GM12878 (cell line): ENCODE measurements at regions not wholly inside any gene's neighbourhood (a gene's known extent, or its start where the extent isn't known, plus 50 kb on each side); places are given as distances from the start of the nearest gene placed in this dataset.

ENCODE experiments used
- ATAC-seq: fragments of 200-7000 bp; cut with Tn5 transposase; 3 replicates; pipeline ENCODE4 v1.9.1; 2020; ENCODE audit warnings: mild to moderate bottlenecking, moderate library complexity
- BruUV-seq: library from RNA; stranded (reverse); fragments of 400-500 nt; replicated peaks from 2 replicates; lab custom pipeline; 2021; lab: Mats Ljungman, UMichigan
- CTCF ChIA-PET: fragments of 300-600 bp; sonication (Branson Sonifier 250); formaldehyde crosslinking; extraction: SDS; loops from one replicate; lab custom pipeline; 2021; ENCODE audit warnings: inconsistent platforms; lab: Yijun Ruan, JAX
- POLR2A ChIA-PET: fragments of 350-600 bp; formaldehyde crosslinking; extraction: SDS; loops from one replicate; lab custom pipeline; 2021; ENCODE audit warnings: inconsistent platforms; lab: Charles Lee
- RAD21 ChIA-PET: fragments of 300-600 bp; sonication (Branson Sonifier 250); formaldehyde crosslinking; loops from one replicate; lab custom pipeline; 2023; ENCODE audit warnings: antibody characterized with exemption; ENCODE audit not compliant: unreplicated experiment; lab: Charles Lee
- SMC1A ChIA-PET: fragments of 300-600 bp; sonication (Branson Sonifier 250); formaldehyde crosslinking; loops from one replicate; lab custom pipeline; 2023; ENCODE audit not compliant: unreplicated experiment, uncharacterized antibody; lab: Charles Lee
- DNase-seq: peaks from one replicate; pipeline ENCODE4 v3.0.0-alpha.2; 2011; ENCODE audit warnings: low read depth, low spot score
- FAIRE-seq: peaks from 3 replicates; lab custom pipeline; 2011; peaks lifted over from hg19 to GRCh38; lab: Jason Lieb, UNC
- H2AFZ ChIP-seq: 2 replicates; pipeline ENCODE4 v1.6.0; 2011; ENCODE audit warnings: low read depth, low read length, control low read depth; ENCODE audit not compliant: control insufficient read depth
- H3K27ac ChIP-seq: 2 replicates; pipeline ENCODE4 v1.5.1; 2011; ENCODE audit warnings: control low read depth; ENCODE audit not compliant: control insufficient read depth, insufficient read depth
- H3K27me3 ChIP-seq, 2 experiments: replicated peaks in 1 of 2; 2 replicates each; pipeline versions ENCODE4 v1.6.0 to v1.6.1; 2011; ENCODE audit warnings: low read length in 1 of 2; ENCODE audit not compliant: control insufficient read depth in 2 of 2, insufficient read depth in 2 of 2
- H3K36me3 ChIP-seq, 2 experiments: 2 replicates each; pipeline ENCODE4 v1.5.1; 2011; ENCODE audit warnings: low read length in 1 of 2; ENCODE audit not compliant: control insufficient read depth in 2 of 2, insufficient read depth in 2 of 2
- H3K4me1 ChIP-seq: 2 replicates; pipeline ENCODE4 v1.6.1; 2011; ENCODE audit warnings: mild to moderate bottlenecking, low read length, moderate library complexity, mixed read lengths; ENCODE audit not compliant: control insufficient read depth, insufficient read depth
- H3K4me2 ChIP-seq: 2 replicates; pipeline ENCODE4 v1.6.0; 2011; ENCODE audit warnings: control low read depth; ENCODE audit not compliant: control insufficient read depth, insufficient read depth
- H3K4me3 ChIP-seq: fragments of 200-600 bp; sonication (generic); 2 replicates; pipeline ENCODE4 v1.5.1; 2016
- H3K79me2 ChIP-seq: 2 replicates; pipeline ENCODE4 v1.6.0; 2011; ENCODE audit warnings: low read length; ENCODE audit not compliant: control insufficient read depth, insufficient read depth
- H3K9ac ChIP-seq: 2 replicates; pipeline ENCODE4 v1.8.0; 2011; ENCODE audit warnings: low read length, control low read depth, mixed read lengths; ENCODE audit not compliant: control insufficient read depth, insufficient read depth
- H3K9me3 ChIP-seq: replicated peaks from 3 replicates; pipeline ENCODE4 v1.5.1; 2011; ENCODE audit warnings: mild to moderate bottlenecking, low read length; ENCODE audit not compliant: control insufficient read depth, insufficient read depth
- H4K20me1 ChIP-seq: 2 replicates; pipeline ENCODE4 v1.6.0; 2011; ENCODE audit not compliant: control insufficient read depth, insufficient read depth
- HDAC6 ChIP-seq: fragments of 200-600 bp; sonication (generic); IDR thresholded peaks from one replicate; pipeline ENCODE4 v1.8.0; 2017; ENCODE audit warnings: antibody characterized with exemption; ENCODE audit not compliant: unreplicated experiment
- SIX5 ChIP-seq: IDR thresholded peaks from 2 replicates; pipeline ENCODE4 v1.6.1; 2011; ENCODE audit warnings: mild to moderate bottlenecking, low read depth, low read length, moderate library complexity; ENCODE audit not compliant: severe bottlenecking
- SMARCA5 ChIP-seq: fragments of 450-650 bp; IDR thresholded peaks from 2 replicates; pipeline ENCODE4 v1.6.1; 2017; ENCODE audit warnings: mild to moderate bottlenecking
- SMC3 ChIP-seq: IDR thresholded peaks from 2 replicates; pipeline ENCODE4 v1.6.1; 2011; ENCODE audit warnings: low read length, improper control_type of control experiment, borderline replicate concordance
- SPI1 ChIP-seq: IDR thresholded peaks from 2 replicates; pipeline ENCODE4 v1.6.1; 2011; ENCODE audit warnings: low read depth, mild to moderate bottlenecking, low read length, moderate library complexity, borderline replicate concordance; ENCODE audit not compliant: insufficient read depth
- SUPT20H ChIP-seq: IDR thresholded peaks from 2 replicates; pipeline ENCODE4 v1.6.1; 2011; ENCODE audit warnings: low read depth, mild to moderate bottlenecking, low read length, moderate library complexity, borderline replicate concordance; ENCODE audit not compliant: control insufficient read depth
- WGBS: methylation state at CpG from one replicate; pipeline ENCODE4 v1.1.6; 2016; ENCODE audit warnings: low lambda C conversion rate; ENCODE audit not compliant: insufficient replicate concordance, insufficient coverage; ENCODE audit errors: missing lambda C conversion rate; 5-methylcytosine and 5-hydroxymethylcytosine counted together
- in situ Hi-C: fragments of 300-500 bp; cut with MboI; formaldehyde crosslinking; loops from 9 replicates; pipeline ENCODE4 v1.14.3; 2018; ENCODE audit warnings: mixed read lengths
- intact Hi-C: fragments of 100-400 bp; cut with micrococcal nuclease; formaldehyde crosslinking; loops from one replicate; pipeline ENCODE4 v1.14.2; 2022; ENCODE audit not compliant: unreplicated experiment
- TF ChIP-seq, protein P1 (sequence below): IDR thresholded peaks from 2 replicates; pipeline ENCODE4 v1.6.1; 2011; ENCODE audit warnings: low read depth, low read length, improper control_type of control experiment, borderline replicate concordance
- TF ChIP-seq, protein P2 (sequence below): IDR thresholded peaks from 2 replicates; pipeline ENCODE4 v1.6.1; 2012; ENCODE audit warnings: improper control_type of control experiment, low read depth, low read length; ENCODE audit not compliant: insufficient replicate concordance

DNA sequence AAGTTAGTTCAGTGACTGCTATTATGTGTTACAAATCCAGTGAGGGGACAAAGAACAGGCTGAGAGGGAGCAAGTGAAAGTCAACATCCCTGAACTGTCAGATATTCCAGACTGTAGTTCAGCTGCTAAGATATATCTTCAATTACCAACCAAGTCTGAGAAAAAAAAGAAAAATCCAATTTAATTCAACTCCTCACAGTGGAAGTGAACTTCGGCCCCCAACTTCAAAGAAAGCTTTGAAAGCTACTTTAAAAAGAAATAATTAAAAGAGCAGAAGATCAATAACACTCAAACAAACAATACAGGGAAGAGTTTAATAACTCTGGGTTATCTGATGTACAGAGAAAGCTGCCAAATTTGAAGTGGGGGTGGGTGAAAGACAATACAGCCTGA, 174.0 kb downstream of the SERPINI1 start:
- WGBS: 0% methylated on average over 1 of the region's 1 CpG
- BruUV-seq: no TSS peak
- Histone ChIP-seq H3K4me1 (no peaks in the 10 kb centered on the region), H3K9me3 (no peaks in the 10 kb centered on the region), H3K4me3 (no peak overlapping the region), H4K20me1 (no peaks in the 10 kb centered on the region), H2AFZ (no peak overlapping the region), H3K79me2 (no peaks in the 10 kb centered on the region), H3K27ac (no peak overlapping the region), H3K9ac (no peak overlapping the region), H3K27me3 (no peaks in the 10 kb centered on the region; a peak in 1 of 4 replicates), H3K36me3 (no peaks in the 10 kb centered on the region), H3K4me2 (no peak overlapping the region)
- in situ Hi-C loops (no loop called here), intact Hi-C loops (no loop called here)
- CTCF ChIA-PET: interaction anchor here (1.0 kb wide), 1 partner anchor 20 kb away, joined by 3 read pairs; no protein-coding TSS in a partner anchor
- SMC1A ChIA-PET: no interaction called here
- FAIRE-seq: no peak
- DNase-seq: no peak
- no peak for ATAC-seq
- TF ChIP-seq SMC3: no peak
- no peak for TF ChIP-seq SIX5
- TF ChIP-seq, protein P1, sequence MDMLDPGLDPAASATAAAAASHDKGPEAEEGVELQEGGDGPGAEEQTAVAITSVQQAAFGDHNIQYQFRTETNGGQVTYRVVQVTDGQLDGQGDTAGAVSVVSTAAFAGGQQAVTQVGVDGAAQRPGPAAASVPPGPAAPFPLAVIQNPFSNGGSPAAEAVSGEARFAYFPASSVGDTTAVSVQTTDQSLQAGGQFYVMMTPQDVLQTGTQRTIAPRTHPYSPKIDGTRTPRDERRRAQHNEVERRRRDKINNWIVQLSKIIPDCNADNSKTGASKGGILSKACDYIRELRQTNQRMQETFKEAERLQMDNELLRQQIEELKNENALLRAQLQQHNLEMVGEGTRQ: no peak
- TF ChIP-seq SMARCA5: no peak
- TF ChIP-seq SUPT20H: no peak
- TF ChIP-seq HDAC6: no peak
- TF ChIP-seq SPI1: no peak
- TF ChIP-seq, protein P2, sequence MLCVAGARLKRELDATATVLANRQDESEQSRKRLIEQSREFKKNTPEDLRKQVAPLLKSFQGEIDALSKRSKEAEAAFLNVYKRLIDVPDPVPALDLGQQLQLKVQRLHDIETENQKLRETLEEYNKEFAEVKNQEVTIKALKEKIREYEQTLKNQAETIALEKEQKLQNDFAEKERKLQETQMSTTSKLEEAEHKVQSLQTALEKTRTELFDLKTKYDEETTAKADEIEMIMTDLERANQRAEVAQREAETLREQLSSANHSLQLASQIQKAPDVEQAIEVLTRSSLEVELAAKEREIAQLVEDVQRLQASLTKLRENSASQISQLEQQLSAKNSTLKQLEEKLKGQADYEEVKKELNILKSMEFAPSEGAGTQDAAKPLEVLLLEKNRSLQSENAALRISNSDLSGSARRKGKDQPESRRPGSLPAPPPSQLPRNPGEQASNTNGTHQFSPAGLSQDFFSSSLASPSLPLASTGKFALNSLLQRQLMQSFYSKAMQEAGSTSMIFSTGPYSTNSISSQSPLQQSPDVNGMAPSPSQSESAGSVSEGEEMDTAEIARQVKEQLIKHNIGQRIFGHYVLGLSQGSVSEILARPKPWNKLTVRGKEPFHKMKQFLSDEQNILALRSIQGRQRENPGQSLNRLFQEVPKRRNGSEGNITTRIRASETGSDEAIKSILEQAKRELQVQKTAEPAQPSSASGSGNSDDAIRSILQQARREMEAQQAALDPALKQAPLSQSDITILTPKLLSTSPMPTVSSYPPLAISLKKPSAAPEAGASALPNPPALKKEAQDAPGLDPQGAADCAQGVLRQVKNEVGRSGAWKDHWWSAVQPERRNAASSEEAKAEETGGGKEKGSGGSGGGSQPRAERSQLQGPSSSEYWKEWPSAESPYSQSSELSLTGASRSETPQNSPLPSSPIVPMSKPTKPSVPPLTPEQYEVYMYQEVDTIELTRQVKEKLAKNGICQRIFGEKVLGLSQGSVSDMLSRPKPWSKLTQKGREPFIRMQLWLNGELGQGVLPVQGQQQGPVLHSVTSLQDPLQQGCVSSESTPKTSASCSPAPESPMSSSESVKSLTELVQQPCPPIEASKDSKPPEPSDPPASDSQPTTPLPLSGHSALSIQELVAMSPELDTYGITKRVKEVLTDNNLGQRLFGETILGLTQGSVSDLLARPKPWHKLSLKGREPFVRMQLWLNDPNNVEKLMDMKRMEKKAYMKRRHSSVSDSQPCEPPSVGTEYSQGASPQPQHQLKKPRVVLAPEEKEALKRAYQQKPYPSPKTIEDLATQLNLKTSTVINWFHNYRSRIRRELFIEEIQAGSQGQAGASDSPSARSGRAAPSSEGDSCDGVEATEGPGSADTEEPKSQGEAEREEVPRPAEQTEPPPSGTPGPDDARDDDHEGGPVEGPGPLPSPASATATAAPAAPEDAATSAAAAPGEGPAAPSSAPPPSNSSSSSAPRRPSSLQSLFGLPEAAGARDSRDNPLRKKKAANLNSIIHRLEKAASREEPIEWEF: no peak
- POLR2A ChIA-PET: no interaction called here
- RAD21 ChIA-PET: no interaction called here
